HG02852 (cell line): ENCODE measurements at regions not wholly inside any gene's neighbourhood (a gene's known extent, or its start where the extent isn't known, plus 50 kb on each side); places are given as distances from the start of the nearest gene placed in this dataset.

ENCODE experiments used
- ATAC-seq: cut with Tn5 transposase; IDR thresholded peaks from one replicate; pipeline ENCODE4 v1.9.1; 2021; ENCODE audit warnings: mild to moderate bottlenecking, moderate library complexity; ENCODE audit not compliant: unreplicated experiment

GRCh38 chr7:16235147-16236114 lies 185.9 kb downstream of the CRPPA start:
- ATAC-seq, result no peak

GRCh38 chr7:16234493-16235146 lies 186.7 kb downstream of the CRPPA start:
- no peak for ATAC-seq

GRCh38 chr7:16233517-16233916 lies 187.8 kb downstream of the CRPPA start:
- no peak for ATAC-seq

- no peak for ATAC-seq
Measured at GRCh38 chr7:16232273-16232672, 189.1 kb downstream of the CRPPA start.

GRCh38 chr7:16223963-16224707 lies 197.2 kb downstream of the CRPPA start:
- no peak for ATAC-seq

- ATAC-seq, result no peak
Measured at GRCh38 chr7:16212610-16213009, 208.7 kb downstream of the CRPPA start.

- ATAC-seq, result no peak
Measured at GRCh38 chr7:16212032-16212431, 209.3 kb downstream of the CRPPA start.

GRCh38 chr7:16211402-16211925 lies 209.9 kb downstream of the CRPPA start:
- no peak for ATAC-seq

GRCh38 chr7:16210171-16210570 lies 211.2 kb downstream of the CRPPA start:
- ATAC-seq, result no peak

- ATAC-seq, result no peak
Measured at GRCh38 chr7:16207321-16207720, 214.0 kb downstream of the CRPPA start.

- no peak for ATAC-seq
Measured at GRCh38 chr7:16205466-16205865, 215.9 kb downstream of the CRPPA start.

GRCh38 chr7:16204953-16205352 lies 216.4 kb downstream of the CRPPA start:
- no peak for ATAC-seq

- ATAC-seq, result no peak
Measured at GRCh38 chr7:16203065-16203464, 218.3 kb downstream of the CRPPA start.

- ATAC-seq, result no peak
Measured at GRCh38 chr7:16202303-16202702, 219.0 kb downstream of the CRPPA start.

GRCh38 chr7:16200591-16200990 lies 220.7 kb downstream of the CRPPA start:
- no peak for ATAC-seq

- ATAC-seq, result no peak
Measured at GRCh38 chr7:16193631-16194030, 227.7 kb downstream of the CRPPA start.

- ATAC-seq, result no peak
Measured at GRCh38 chr7:16189026-16189715, 232.2 kb downstream of the CRPPA start.

GRCh38 chr7:16187131-16187530 lies 234.2 kb downstream of the CRPPA start:
- ATAC-seq, result no peak

GRCh38 chr7:16178585-16178984 lies 242.8 kb downstream of the CRPPA start:
- ATAC-seq, result no peak

GRCh38 chr7:16178092-16178491 lies 243.2 kb downstream of the CRPPA start:
- no peak for ATAC-seq

- ATAC-seq, result no peak
Measured at GRCh38 chr7:16174253-16174652, 247.1 kb downstream of the CRPPA start.
